ENCODE measurements at regions not wholly inside any gene's neighbourhood (a gene's known extent, or its start where the extent isn't known, plus 50 kb on each side); places are given as distances from the start of the nearest gene placed in this dataset.

- no peak for TF ChIP-seq CTCF (IDR thresholded peaks at IDR 0.05)
- no peak for TF ChIP-seq EP300 (IDR thresholded peaks at IDR 0.05)
- no peak for TF ChIP-seq POLR2AphosphoS5 (IDR thresholded peaks at IDR 0.05)
These were observed 621.5 kb upstream of the LUZP2 start for GRCh38 chr11:23875176-23875850.

Measured in stomach (tissue), 4 donors.